ENCODE measurements at regions not wholly inside any gene's neighbourhood (a gene's known extent, or its start where the extent isn't known, plus 50 kb on each side); places are given as distances from the start of the nearest gene placed in this dataset.

DNA sequence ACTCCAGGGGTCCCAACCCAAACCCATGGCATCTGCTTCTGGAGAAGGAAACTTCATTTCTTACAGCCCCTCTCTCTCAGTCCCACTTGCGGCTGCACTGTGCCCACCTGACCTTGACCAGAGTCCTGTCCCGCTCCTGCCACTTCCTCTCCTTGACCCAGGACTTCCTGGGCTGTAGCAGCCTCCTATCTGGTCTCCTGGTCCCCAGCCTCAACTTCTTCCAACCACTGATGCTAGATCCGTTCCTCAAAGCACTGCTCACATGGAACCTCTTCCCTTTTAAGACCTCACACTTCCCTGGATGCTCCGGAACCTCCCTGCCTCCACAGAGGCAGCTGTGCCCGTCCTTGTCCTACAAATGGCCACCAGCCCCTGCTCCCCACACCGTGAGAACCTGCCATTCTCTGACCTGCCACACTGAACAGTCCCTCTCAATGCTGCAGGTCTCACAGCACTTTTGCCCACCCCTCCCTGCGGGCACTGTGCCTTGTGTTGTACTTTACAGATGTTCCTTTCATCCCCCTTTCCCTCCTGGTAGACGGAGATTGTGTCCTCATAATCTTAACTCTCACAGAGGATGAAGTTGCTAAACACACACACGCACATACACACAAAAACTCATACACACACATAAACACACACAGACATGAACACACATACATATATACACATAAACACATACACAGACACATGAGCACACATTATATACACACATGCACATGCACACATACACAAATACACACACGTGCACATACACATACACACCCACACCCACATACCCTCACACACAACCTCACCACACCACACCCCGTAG is 59.6 kb upstream of the NXT1 start:
- H3K27ac ChIP-seq (ENCODE audit: low read depth in 1 of 2, low read length in 2 of 2), result no peak overlapping the region
- no peak overlapping the region for H3K4me3 ChIP-seq (ENCODE audit: low read depth in 1 of 3, low read length in 3 of 3)
- H3K36me3 ChIP-seq (ENCODE audit: control insufficient read depth in 4 of 4, insufficient read depth in 3 of 4, low read depth in 1 of 4, low read length in 3 of 4), result no peaks in the 10 kb centered on the region
- TF ChIP-seq GABPA (IDR thresholded peaks at IDR 0.05 in 1 of 2, conservative IDR thresholded peaks at IDR 0.05 in 1 of 2) (no peak), NR2F2 (IDR thresholded peaks at IDR 0.05) (no peak), RAD21 (IDR thresholded peaks at IDR 0.05) (no peak), RXRA (IDR thresholded peaks at IDR 0.05) (no peak), HNF4A (conservative IDR thresholded peaks at IDR 0.05) (no peak), YY1 (IDR thresholded peaks at IDR 0.05) (no peak), REST (IDR thresholded peaks at IDR 0.05) (no peak), CTCF (IDR thresholded peaks at IDR 0.05; ENCODE audit: low read depth, low read length, missing input control) (no peak), HNF4G (IDR thresholded peaks at IDR 0.05) (no peak), FOXA1 (IDR thresholded peaks at IDR 0.05) (no peak), SP1 (IDR thresholded peaks at IDR 0.05) (no peak)
- TF ChIP-seq, protein P1, sequence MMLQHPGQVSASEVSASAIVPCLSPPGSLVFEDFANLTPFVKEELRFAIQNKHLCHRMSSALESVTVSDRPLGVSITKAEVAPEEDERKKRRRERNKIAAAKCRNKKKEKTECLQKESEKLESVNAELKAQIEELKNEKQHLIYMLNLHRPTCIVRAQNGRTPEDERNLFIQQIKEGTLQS (IDR thresholded peaks at IDR 0.05), result no peak
- TF ChIP-seq, protein P2, sequence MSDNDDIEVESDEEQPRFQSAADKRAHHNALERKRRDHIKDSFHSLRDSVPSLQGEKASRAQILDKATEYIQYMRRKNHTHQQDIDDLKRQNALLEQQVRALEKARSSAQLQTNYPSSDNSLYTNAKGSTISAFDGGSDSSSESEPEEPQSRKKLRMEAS (IDR thresholded peaks at IDR 0.05), result no peak
- TF ChIP-seq, protein P3, sequence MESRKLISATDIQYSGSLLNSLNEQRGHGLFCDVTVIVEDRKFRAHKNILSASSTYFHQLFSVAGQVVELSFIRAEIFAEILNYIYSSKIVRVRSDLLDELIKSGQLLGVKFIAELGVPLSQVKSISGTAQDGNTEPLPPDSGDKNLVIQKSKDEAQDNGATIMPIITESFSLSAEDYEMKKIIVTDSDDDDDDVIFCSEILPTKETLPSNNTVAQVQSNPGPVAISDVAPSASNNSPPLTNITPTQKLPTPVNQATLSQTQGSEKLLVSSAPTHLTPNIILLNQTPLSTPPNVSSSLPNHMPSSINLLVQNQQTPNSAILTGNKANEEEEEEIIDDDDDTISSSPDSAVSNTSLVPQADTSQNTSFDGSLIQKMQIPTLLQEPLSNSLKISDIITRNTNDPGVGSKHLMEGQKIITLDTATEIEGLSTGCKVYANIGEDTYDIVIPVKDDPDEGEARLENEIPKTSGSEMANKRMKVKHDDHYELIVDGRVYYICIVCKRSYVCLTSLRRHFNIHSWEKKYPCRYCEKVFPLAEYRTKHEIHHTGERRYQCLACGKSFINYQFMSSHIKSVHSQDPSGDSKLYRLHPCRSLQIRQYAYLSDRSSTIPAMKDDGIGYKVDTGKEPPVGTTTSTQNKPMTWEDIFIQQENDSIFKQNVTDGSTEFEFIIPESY (IDR thresholded peaks at IDR 0.05), result no peak
- WGBS, result 79% methylated on average over 11 of the region's 11 CpGs
- no peaks in the 10 kb centered on the region for H3K4me1 ChIP-seq (ENCODE audit: control insufficient read depth in 4 of 4, insufficient read depth in 4 of 4, low read length in 3 of 4)
- no peaks in the 10 kb centered on the region for H3K9me3 ChIP-seq (ENCODE audit: control insufficient read depth in 4 of 4, low read length in 3 of 4)
- DNase-seq (ENCODE audit: low spot score), result no peak
- no peak overlapping the region for H3K9ac ChIP-seq (ENCODE audit: low read depth in 1 of 2, low read length in 2 of 2)
- H3K27me3 ChIP-seq (ENCODE audit: control insufficient read depth in 4 of 4, insufficient read depth in 4 of 4, low read length in 3 of 4), result no peaks in the 10 kb centered on the region
